HepG2 (cell line): ENCODE measurements at regions not wholly inside any gene's neighbourhood (a gene's known extent, or its start where the extent isn't known, plus 50 kb on each side); places are given as distances from the start of the nearest gene placed in this dataset.

Experiments used
- GABPA ChIP-seq, 2 experiments: IDR thresholded peaks; 2 replicates each; pipeline ENCODE4 v1.6.1; 2011 to 2016; ENCODE audit warnings: low read depth in 2 of 2, low read length in 1 of 2, missing biosample characterization in 1 of 2, missing genetic modification characterization in 1 of 2
- MTF2 ChIP-seq: sonication (generic); formaldehyde crosslinking; IDR thresholded peaks from 2 replicates; pipeline ENCODE4 v1.5.0; 2020; ENCODE audit warnings: missing genetic modification reagents, borderline replicate concordance
- NFKBIZ ChIP-seq: IDR thresholded peaks from 2 replicates; pipeline ENCODE4 v1.6.1; 2018; ENCODE audit warnings: missing genetic modification reagents, missing compliant biosample characterization
- NFYB ChIP-seq: sonication (generic); formaldehyde crosslinking; IDR thresholded peaks from 2 replicates; pipeline ENCODE4 v1.4.0; 2020; ENCODE audit warnings: missing genetic modification reagents
- ZC3H4 ChIP-seq: sonication (generic); formaldehyde crosslinking; IDR thresholded peaks from 2 replicates; pipeline ENCODE4 v1.4.0; 2020; ENCODE audit warnings: missing genetic modification reagents, borderline replicate concordance
- ZNF333 ChIP-seq: sonication (generic); formaldehyde crosslinking; IDR thresholded peaks from 2 replicates; pipeline ENCODE4 v1.4.0; 2020; ENCODE audit warnings: mild to moderate bottlenecking, missing genetic modification reagents, borderline replicate concordance
- ZNF670 ChIP-seq: sonication (generic); formaldehyde crosslinking; IDR thresholded peaks from 2 replicates; pipeline ENCODE4 v1.8.0; 2022; ENCODE audit warnings: mild to moderate bottlenecking, missing genetic modification reagents, borderline replicate concordance
- TF ChIP-seq, protein P1 (sequence below): sonication (generic); formaldehyde crosslinking; IDR thresholded peaks from 2 replicates; pipeline ENCODE4 v1.8.0; 2022; ENCODE audit warnings: mild to moderate bottlenecking, missing genetic modification reagents, moderate library complexity
- TF ChIP-seq, protein P2 (sequence below): sonication (generic); formaldehyde crosslinking; IDR thresholded peaks from 2 replicates; pipeline ENCODE4 v1.5.0; 2020; ENCODE audit warnings: mild to moderate bottlenecking, missing genetic modification reagents, moderate library complexity

DNA sequence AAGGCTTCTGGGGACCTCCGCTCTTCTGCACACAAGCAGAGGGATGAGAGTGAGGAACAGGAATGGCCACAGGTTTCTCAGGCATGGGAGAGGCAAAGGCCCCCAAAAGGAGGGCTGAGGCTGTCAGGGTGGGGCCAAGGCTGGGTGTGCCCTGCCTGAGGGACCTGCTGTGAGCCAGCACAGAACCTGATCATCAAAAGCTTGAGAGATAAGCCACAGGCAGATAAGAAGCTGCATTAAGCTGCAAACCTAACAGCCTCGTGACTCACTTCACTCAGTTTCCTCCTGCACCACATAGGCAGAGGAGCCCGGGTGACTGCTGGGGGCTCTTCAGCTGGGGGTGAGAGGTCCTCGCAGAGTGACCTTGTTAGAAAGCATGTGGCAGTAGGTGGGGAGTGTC, 64.5 kb upstream of the LAPTM4A start:
- TF ChIP-seq MTF2 (no peak), NFYB (CRISPR knock-in tag) (no peak), ZNF670 (CRISPR knock-in tag) (no peak), GABPA (IDR thresholded peaks at IDR 0.05; ENCODE audit: low read depth, low read length) (no peak), GABPA (CRISPR knock-in tag; IDR thresholded peaks at IDR 0.05; ENCODE audit: low read depth) (no peak), NFKBIZ (CRISPR knock-in tag) (no peak), ZNF333 (CRISPR knock-in tag) (no peak), ZC3H4 (no peak)
- TF ChIP-seq, protein P1, sequence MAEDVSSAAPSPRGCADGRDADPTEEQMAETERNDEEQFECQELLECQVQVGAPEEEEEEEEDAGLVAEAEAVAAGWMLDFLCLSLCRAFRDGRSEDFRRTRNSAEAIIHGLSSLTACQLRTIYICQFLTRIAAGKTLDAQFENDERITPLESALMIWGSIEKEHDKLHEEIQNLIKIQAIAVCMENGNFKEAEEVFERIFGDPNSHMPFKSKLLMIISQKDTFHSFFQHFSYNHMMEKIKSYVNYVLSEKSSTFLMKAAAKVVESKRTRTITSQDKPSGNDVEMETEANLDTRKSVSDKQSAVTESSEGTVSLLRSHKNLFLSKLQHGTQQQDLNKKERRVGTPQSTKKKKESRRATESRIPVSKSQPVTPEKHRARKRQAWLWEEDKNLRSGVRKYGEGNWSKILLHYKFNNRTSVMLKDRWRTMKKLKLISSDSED (CRISPR knock-in tag): no peak
- TF ChIP-seq, protein P2, sequence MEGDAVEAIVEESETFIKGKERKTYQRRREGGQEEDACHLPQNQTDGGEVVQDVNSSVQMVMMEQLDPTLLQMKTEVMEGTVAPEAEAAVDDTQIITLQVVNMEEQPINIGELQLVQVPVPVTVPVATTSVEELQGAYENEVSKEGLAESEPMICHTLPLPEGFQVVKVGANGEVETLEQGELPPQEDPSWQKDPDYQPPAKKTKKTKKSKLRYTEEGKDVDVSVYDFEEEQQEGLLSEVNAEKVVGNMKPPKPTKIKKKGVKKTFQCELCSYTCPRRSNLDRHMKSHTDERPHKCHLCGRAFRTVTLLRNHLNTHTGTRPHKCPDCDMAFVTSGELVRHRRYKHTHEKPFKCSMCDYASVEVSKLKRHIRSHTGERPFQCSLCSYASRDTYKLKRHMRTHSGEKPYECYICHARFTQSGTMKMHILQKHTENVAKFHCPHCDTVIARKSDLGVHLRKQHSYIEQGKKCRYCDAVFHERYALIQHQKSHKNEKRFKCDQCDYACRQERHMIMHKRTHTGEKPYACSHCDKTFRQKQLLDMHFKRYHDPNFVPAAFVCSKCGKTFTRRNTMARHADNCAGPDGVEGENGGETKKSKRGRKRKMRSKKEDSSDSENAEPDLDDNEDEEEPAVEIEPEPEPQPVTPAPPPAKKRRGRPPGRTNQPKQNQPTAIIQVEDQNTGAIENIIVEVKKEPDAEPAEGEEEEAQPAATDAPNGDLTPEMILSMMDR: no peak
